DMS53 (cell line): ENCODE measurements at regions not wholly inside any gene's neighbourhood (a gene's known extent, or its start where the extent isn't known, plus 50 kb on each side); places are given as distances from the start of the nearest gene placed in this dataset.
"Not testable (repeated sequence)": the region's sequence is repeated elsewhere in the genome, so short reads cannot be mapped to it uniquely, and the experiment has no call there.

Experiments
- DNase-seq: peaks from one replicate; lab custom pipeline; 2025; lab: John Stamatoyannopoulos, UW

DNA sequence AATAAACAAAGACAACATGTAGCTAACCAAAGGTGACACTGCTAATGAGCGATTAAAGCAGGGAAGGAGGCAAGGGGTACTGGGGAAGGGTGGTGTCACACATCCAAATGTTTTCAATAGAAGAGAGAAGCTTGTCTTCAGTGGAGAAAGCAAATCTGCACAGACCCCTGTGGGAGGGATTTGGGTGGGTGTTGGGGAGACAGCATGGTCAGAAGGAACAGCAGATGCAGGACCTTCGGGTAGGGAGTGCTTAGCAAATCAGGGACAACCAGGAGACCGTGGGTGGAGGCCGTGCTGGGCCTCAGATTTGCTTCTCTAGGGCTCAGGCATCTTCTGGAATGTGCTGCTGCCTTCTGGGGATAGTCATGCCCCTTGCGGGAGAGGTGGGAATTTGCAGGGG, 185.3 kb upstream of the RAB6C start:
- no peak for DNase-seq

- DNase-seq: no peak
Measured at GRCh38 chr2:129794540-129794939, 184.9 kb upstream of the RAB6C start.

DNA sequence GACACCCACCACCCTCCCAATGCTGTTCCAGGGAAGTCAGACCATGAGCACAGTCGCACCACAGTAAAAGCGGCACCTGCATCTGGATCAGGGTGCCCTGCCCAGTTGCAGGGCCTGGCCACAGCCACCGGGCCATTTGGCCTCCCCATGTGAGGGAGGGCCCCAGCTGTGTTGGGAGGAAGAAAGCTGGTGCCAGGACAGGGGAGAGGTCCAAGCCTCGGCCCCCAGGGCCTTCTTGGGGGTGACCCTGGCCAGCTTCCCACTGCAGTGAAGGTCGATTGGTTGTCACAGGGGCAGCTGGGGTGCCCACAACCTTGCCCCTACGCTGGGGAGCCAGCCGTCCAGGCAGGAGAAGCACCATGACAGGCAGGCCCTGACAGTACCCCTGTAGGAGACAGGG, 183.2 kb upstream of the RAB6C start:
- DNase-seq: no peak

DNA sequence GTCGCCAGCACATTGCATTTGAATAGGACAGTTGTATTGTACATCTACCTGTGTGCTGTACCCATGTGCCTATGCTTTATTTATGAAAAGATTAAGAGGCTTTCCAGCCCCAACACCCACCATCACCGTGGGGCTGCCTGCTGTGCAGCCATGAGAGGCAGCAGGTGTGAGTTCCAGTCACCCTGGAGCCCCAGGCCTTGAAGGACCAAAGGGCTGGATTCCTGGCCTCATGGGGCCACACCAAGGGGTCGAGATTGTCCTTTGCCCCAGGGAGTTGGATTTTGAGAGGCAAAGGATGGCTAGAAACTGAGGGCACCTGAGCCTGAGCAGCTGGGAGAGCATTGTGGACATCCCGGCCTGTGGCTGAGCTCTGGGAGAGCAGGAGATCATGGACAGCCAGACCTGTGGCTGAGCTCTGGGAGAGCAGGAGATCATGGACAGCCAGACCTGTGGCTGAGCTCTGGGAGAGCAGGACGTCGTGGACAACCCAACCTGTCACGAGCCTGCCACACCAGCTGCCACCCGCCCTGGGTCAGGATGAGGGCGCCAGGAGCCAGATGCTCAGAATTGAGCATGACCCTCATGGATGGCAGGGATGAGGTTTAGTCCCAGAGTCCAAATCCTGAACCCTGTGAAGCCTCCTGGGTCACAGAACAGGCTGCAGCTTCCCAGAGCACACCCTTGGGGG, 182.5 kb upstream of the RAB6C start:
- DNase-seq: no peak

DNA sequence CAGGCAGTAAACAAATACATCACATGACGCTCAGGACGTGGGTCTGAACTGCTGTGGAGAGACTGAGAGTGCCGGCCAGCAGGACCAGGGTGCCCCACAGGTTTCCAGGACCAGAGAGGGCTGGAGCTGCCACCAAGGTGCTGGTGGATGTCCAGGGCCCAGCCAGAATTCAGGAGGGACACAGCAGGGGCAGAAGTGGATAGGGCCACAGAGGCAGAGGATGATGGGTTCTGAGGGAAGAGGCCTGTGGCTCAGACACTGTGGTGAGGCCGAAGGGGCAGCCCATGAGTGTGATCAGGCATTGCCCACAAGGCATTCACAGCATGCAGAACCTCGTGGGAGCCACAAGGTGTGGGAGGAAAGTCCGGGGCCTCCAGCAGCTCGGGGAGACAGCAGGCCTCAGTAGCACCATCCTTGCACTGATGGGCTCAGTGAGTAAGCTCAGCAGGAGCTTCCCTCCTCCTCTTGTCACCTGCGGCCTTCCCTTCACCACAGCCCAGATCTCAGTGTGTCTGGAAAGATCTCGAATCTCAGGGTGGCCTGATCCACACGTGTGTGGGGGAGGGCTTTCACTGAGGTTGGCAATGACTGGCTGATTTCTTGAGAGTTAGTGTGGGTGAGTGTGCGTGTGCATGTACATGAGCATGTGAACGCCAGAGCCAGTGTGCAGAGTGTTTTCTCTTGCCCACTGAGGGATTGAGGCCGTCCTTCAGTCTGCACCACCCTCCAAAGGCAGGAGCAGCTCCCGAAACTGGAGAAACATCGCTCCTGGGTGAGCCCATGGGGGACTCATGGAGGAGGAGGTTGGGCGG, 181.8 kb upstream of the RAB6C start:
- no peak for DNase-seq

- no peak for DNase-seq
Measured at GRCh38 chr2:129798301-129798581, 181.2 kb upstream of the RAB6C start.

- no peak for DNase-seq
Measured at GRCh38 chr2:129798626-129799025, 180.8 kb upstream of the RAB6C start.

DNA sequence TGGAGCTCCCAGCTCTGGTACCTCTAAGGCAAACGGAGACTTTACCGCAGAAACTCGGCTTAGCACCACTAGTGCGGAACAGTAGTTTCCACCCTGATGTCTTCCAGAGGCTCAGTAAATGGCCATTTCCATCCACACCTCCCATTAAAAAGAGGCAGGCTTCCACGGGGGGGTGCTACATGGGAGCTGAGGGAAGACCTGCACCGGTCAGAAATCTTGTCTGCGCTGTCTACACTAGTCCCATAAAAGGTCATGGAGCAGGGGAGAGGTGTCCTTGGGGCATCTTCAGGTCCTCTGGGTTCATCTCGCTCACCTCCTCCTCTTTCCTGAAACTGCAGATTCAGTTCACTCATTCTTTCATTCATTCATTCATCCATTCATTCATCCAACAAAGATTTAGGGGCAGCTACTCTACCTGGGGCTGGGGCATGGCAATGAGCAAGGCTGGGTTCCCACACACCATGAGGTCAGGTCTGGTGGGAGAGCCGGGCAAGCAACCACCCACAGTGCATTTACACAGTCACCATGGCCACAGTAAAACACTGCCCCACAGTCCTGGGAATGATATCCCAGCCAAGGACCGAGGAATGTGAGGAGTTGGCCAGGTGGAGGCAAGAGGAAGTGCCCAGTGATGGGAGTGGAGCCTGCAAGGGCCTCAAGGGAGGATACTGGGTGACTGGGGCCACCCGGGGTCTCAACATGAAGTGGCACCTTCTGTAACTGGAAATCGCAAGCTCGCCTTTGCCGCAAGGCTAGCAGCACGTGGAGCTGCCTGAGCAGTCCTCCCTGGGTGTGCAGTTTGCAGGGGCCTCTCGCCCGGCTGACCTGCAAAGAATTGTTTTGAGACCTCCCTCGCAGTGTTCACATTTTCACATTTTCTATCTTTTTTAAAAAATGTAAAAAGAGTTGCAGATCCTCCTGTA, 180.2 kb upstream of the RAB6C start:
- DNase-seq: no peak

DNA sequence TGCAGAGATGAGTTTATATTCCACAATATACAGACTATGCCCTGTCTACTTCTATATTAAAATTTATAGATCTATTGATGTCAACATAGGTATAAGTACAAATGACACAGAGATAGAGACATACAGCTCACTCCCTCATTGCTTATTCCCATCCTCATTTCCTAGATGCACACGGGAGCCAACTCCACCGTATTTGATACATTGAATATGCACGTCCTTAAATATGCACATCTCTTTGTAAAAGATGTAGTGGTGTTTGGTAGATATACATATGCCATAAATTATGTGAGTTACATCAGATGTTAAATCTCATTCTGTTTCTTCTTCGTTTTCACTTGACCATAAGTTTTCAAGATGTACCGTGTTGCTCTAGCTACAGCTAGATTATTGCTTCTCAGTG, 179.2 kb upstream of the RAB6C start:
- no peak for DNase-seq

DNA sequence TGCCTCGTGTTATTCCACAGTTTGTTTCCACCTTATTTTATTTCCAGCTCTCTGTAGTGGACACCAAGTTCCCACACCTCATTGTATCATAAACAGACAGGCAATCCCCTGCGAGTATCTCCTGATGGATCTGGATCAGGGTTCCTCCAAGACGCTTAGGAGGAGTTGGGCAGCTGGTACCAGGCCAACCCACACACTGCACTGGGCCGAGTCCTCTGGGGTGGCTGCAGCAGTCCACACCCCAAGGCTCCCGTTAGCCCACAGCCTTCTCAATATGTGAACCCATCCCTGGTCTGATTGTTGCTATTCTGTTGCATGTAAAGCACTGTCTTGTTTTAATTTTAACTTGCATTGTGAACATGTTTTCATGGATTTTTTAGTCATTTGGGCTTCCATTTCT, 178.8 kb upstream of the RAB6C start:
- no peak for DNase-seq

DNA sequence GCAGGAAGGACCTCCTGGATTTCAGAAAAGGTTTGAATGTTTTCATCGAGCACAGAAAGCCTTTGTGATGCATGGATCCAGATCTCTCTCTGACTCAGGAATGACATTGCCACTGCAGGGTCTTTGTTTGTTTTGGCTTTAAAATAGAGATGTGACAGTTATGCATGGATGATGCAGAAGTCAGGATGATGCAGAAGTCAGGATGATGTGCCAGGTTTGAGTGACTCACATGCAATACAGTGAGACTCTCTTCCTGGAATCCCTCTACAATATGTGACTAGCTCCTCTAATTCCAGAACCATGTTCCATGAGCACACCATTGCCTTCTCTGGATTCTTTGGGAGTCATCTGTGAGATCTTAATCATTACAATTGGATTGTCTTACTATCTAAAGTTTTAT, 177.9 kb upstream of the RAB6C start:
- peak; percentile 58 for DNase-seq

DNA sequence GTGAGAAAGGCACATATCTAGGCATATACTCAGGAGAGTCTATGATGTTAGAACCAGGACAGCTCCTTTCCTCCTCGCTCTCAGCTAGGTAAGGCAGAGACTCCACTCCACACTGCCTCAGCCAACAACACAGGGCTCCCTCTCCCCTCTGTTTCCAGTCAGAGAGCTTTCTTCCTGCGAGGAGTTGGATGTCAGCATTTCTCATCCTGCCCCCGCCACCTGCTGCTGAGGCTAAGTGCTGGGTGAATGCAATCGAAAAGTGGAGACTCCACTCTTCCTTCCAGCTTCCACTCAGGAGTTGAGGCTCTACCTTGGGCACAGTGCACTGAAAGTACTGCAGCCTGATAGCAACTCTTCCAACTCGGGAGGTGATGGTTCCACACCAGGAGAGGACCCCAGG, 177.2 kb upstream of the RAB6C start:
- DNase-seq: peak; percentile 2

- DNase-seq: peak; percentile 33
Measured at GRCh38 chr2:129803032-129803431, 176.4 kb upstream of the RAB6C start.

GRCh38 chr2:129803871-129804270, 175.6 kb upstream of the RAB6C start:
- DNase-seq: no peak

DNA sequence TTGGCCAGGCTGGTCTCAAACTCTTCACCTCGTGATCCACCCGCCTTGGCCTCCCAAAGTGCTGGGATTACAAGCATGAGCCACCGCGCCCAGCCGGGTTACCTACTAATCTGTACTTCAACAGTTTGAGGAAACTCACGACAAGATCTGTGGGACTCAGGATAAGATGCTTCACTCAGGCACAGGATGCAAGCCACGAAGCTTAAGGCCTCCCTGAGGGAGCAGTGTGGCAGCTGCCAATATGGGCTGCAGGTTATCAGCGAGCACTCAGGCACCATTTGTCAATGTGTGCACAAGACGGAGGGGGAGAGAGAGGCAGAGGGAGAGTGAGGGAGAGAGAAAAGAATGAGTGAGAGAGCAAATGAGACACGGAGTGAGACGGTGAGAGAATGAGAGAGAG, 173.6 kb upstream of the RAB6C start:
- DNase-seq: no peak

GRCh38 chr2:129806317-129806716, 173.1 kb upstream of the RAB6C start:
- DNase-seq: no peak

- no peak for DNase-seq
Measured at GRCh38 chr2:129806990-129807389, 172.5 kb upstream of the RAB6C start.

DNA sequence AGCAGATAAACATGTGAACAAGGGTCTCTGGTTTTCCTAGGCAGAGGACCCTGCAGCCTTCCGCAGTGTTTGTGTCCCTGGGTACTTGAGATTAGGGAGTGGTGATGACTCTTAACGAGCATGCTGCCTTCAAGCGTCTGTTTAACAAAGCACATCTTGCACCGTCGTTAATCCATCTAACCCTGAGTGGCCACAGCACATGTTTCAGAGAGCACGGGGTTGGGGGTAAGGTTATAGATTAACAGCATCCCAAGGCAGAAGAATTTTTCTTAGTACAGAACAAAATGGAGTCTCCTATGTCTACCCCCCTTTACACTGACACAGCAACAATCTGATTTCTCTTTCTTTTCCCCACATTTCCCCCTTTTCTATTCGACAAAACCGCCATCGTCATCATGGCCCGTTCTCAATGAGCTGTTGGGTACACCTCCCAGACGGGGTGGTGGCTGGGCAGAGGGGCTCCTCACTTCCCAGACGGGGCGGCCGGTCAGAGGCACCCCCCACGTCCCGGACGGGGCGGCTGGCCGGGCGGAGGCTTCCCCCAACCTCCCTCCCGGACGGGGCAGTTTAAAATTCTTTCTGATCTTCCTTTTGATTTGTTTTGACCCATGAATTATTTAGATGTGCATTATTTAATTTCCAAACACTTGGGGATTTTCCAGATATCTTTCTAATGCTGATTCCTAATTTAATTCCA, 171.7 kb upstream of the RAB6C start:
- DNase-seq: not testable (repeated sequence)

DNA sequence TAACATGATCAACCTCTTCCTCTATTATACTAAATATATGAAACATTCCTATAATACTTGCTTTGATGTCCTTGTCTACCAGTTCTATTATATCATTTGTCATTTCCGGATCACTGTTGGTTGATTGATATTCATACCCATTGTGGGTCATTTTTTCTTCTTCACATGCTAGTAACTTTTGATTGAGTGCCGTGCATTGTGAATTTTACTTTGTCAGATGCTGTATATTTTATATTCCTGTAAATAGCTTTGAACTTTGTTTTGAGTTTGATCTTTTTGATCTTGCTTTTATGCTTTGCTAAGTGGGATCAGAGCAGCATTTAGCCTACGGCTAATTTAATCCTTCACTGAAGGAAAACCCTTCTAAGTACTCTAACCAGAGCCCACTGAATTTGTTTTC, 168.9 kb upstream of the RAB6C start:
- no peak for DNase-seq

GRCh38 chr2:129812071-129812470, 167.4 kb upstream of the RAB6C start:
- peak; percentile 8 for DNase-seq

GRCh38 chr2:129812654-129813053, 166.8 kb upstream of the RAB6C start:
- DNase-seq: no peak

GRCh38 chr2:129813404-129813803, 166.1 kb upstream of the RAB6C start:
- DNase-seq: peak; percentile 26
